Uterus (tissue), 3 donors: ENCODE measurements at regions not wholly inside any gene's neighbourhood (a gene's known extent, or its start where the extent isn't known, plus 50 kb on each side); places are given as distances from the start of the nearest gene placed in this dataset.

Experiments used
- DNase-seq, 2 donors: peaks; one replicate each; pipeline ENCODE4 v3.0.0-alpha.2; 2019 to 2020
- H3K27ac ChIP-seq, 2 donors: fragments of 200-600 bp; sonication (generic); 1 replicate in 1 of 2; 2 replicates in 1 of 2; pipeline ENCODE4 v1.5.1; 2016 to 2018
- H3K27me3 ChIP-seq, 2 donors: fragments of 200-600 bp; sonication (generic); one replicate each; pipeline ENCODE4 v1.5.1; 2018 to 2019; ENCODE audit warnings: control low read depth in 1 of 2
- H3K36me3 ChIP-seq, 2 donors: fragments of 200-600 bp; sonication (generic); one replicate each; pipeline ENCODE4 v1.5.1; 2019; ENCODE audit warnings: control low read depth in 1 of 2
- H3K4me1 ChIP-seq, 2 donors: fragments of 200-600 bp; sonication (generic); one replicate each; pipeline ENCODE4 v1.5.1; 2018 to 2019; ENCODE audit warnings: control low read depth in 1 of 2
- H3K4me3 ChIP-seq, 2 donors: fragments of 200-600 bp; sonication (generic); 1 replicate in 1 of 2; 2 replicates in 1 of 2; pipeline ENCODE4 v1.5.1; 2018 to 2019; ENCODE audit warnings: mild to moderate bottlenecking in 1 of 2
- H3K9me3 ChIP-seq, 2 donors: fragments of 200-600 bp; sonication (generic); one replicate each; pipeline ENCODE4 v1.5.1; 2019; ENCODE audit warnings: control low read depth in 1 of 2
- POLR2A ChIP-seq, 2 donors: fragments of 450-650 bp; IDR thresholded peaks; one replicate each; pipeline ENCODE4 v1.6.1; 2016; ENCODE audit warnings: antibody characterized with exemption in 2 of 2, mild to moderate bottlenecking in 1 of 2, moderate library complexity in 1 of 2
- intact Hi-C: fragments of 100-400 bp; cut with DNase I; formaldehyde crosslinking; loops from one replicate; pipeline ENCODE4 v1.15.1; 2023; ENCODE audit warnings: low total_unique reads
- TF ChIP-seq, protein P1 (sequence below), 4 experiments: fragments of 200-600 bp in 2 of 4; fragments of 450-650 bp in 2 of 4; sonication (generic) in 2 of 4; IDR thresholded peaks; one replicate each; pipeline ENCODE4 v1.5.1; 2016 to 2019; ENCODE audit warnings: antibody characterized with exemption in 4 of 4, mild to moderate bottlenecking in 2 of 4, moderate library complexity in 1 of 4
- donor health status: DM: yes; HTN: yes; CAD: no.

- Histone ChIP-seq H3K27me3 (no peaks in the 10 kb centered on the region), H3K27ac (no peak overlapping the region), H3K4me1 (no peaks in the 10 kb centered on the region), H3K36me3 (no peaks in the 10 kb centered on the region), H3K4me3 (no peak overlapping the region), H3K9me3 (no peaks in the 10 kb centered on the region)
- TF ChIP-seq POLR2A (IDR thresholded peaks at IDR 0.05): no peak
- TF ChIP-seq, protein P1, sequence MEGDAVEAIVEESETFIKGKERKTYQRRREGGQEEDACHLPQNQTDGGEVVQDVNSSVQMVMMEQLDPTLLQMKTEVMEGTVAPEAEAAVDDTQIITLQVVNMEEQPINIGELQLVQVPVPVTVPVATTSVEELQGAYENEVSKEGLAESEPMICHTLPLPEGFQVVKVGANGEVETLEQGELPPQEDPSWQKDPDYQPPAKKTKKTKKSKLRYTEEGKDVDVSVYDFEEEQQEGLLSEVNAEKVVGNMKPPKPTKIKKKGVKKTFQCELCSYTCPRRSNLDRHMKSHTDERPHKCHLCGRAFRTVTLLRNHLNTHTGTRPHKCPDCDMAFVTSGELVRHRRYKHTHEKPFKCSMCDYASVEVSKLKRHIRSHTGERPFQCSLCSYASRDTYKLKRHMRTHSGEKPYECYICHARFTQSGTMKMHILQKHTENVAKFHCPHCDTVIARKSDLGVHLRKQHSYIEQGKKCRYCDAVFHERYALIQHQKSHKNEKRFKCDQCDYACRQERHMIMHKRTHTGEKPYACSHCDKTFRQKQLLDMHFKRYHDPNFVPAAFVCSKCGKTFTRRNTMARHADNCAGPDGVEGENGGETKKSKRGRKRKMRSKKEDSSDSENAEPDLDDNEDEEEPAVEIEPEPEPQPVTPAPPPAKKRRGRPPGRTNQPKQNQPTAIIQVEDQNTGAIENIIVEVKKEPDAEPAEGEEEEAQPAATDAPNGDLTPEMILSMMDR (IDR thresholded peaks at IDR 0.05): no peak
- DNase-seq: no peak
- intact Hi-C loops: no loop called here
Measured at GRCh38 chr10:120960725-120961124, 109.6 kb downstream of the WDR11 start.

- H3K4me3 ChIP-seq: no peak overlapping the region
- H3K4me1 ChIP-seq: no peaks in the 10 kb centered on the region
- no peaks in the 10 kb centered on the region for H3K27me3 ChIP-seq
- H3K9me3 ChIP-seq: no peaks in the 10 kb centered on the region
- peak overlapping the region; percentile 49 to 61 for H3K27ac ChIP-seq
- DNase-seq: no peak
- H3K36me3 ChIP-seq: no peaks in the 10 kb centered on the region
- intact Hi-C loops: no loop called here
- no peak for TF ChIP-seq POLR2A (IDR thresholded peaks at IDR 0.05)
- TF ChIP-seq, protein P1 (IDR thresholded peaks at IDR 0.05): no peak
Measured at GRCh38 chr10:120961795-120962755, 110.9 kb downstream of the WDR11 start.

DNA sequence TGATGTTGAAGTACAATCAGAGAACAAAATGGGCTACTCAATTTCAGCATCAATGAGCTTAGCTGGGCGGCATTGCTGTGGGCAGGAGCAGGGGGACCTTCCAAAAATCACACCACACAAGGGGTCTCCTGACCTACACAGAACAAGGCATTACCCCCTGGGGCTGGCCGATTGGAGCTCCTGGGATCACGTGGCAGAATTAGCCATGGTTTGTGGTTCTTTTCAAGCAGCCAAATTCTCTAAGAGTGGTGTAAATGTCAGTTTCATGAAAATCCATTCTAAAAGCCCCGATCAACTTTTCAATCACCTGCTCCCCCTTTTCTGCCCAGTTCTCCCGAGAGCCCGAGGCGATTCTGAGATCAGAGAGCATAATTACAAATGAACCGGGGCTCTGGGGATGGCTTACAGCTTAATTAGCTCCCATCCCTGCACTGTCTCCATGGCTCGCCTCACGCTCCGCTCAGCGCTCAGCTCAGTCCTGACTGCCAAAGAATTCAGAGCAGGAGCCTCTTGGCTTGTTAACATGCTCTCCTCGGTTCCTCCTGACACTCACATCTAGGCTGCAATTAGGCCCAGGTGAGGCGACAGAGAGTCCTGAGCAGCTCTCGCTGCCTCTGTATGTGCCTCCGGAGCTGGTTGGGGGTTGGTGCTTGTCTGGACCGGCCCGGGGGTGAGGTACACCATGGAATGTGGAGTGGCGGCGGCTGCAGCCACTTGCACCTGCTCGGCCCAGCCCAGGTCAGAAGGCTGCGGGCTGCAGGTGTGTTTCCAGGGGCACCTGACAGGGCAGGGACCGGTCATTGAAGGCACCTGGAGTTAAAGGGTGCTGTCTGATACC, 111.8 kb downstream of the WDR11 start:
- no peak overlapping the region for H3K4me3 ChIP-seq
- no peaks in the 10 kb centered on the region for H3K9me3 ChIP-seq
- no peaks in the 10 kb centered on the region for H3K4me1 ChIP-seq
- no peak overlapping the region for H3K27ac ChIP-seq
- H3K36me3 ChIP-seq: no peaks in the 10 kb centered on the region
- intact Hi-C loops: no loop called here
- DNase-seq: no peak
- TF ChIP-seq, protein P1 (IDR thresholded peaks at IDR 0.05): no peak
- no peak for TF ChIP-seq POLR2A (IDR thresholded peaks at IDR 0.05)
- no peaks in the 10 kb centered on the region for H3K27me3 ChIP-seq

DNA sequence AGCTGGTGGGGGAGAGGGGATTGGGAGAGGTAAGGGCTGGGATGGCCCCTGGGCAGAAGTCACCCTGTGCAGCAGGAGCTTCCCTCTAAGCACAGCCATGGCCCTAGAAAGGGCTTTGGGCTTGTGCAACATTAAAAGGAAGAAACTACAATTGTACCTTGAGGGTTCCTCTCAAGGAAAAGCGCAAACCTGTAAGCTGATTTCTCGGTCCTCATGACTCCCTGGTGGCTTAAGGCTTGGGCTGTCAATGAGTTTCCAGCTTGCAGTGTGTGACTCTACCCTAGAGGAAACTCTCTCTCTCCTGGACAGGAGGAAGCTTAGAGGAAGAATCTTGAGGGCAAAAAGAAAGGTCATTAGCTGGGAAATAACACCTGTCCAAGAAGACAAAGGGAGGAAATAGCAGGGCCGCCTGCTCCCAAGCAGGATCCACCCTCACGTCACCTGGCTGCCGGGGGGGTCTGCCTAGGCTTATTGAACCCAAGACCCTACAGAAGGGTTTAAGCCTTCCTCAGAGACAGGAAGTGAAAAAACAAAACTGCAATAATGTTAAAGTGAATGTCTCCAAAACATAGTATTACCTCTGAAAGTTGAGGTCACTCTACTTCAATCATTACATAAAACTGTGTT, 112.5 kb downstream of the WDR11 start:
- intact Hi-C loops: no loop called here
- no peak overlapping the region for H3K27ac ChIP-seq
- no peaks in the 10 kb centered on the region for H3K27me3 ChIP-seq
- H3K4me3 ChIP-seq: no peak overlapping the region
- H3K36me3 ChIP-seq: no peaks in the 10 kb centered on the region
- H3K9me3 ChIP-seq: no peaks in the 10 kb centered on the region
- DNase-seq: no peak
- H3K4me1 ChIP-seq: no peaks in the 10 kb centered on the region
- TF ChIP-seq, protein P1 (IDR thresholded peaks at IDR 0.05): no peak
- no peak for TF ChIP-seq POLR2A (IDR thresholded peaks at IDR 0.05)
